IPS-20b (cell line): ENCODE measurements at regions not wholly inside any gene's neighbourhood (a gene's known extent, or its start where the extent isn't known, plus 50 kb on each side); places are given as distances from the start of the nearest gene placed in this dataset.

Experiments
- H3K27ac ChIP-seq: one replicate; pipeline ENCODE4 v1.5.1; 2013; ENCODE audit warnings: low read length
- H3K27me3 ChIP-seq: 2 replicates; pipeline ENCODE4 v1.6.1; 2013; ENCODE audit warnings: mild to moderate bottlenecking, low read length, inconsistent platforms; ENCODE audit not compliant: insufficient read depth
- H3K36me3 ChIP-seq: 2 replicates; pipeline ENCODE4 v1.6.1; 2013; ENCODE audit warnings: low read depth, mild to moderate bottlenecking, inconsistent platforms, low read length, moderate library complexity; ENCODE audit not compliant: insufficient read depth
- H3K4me1 ChIP-seq: 2 replicates; pipeline ENCODE4 v1.6.1; 2013; ENCODE audit warnings: mild to moderate bottlenecking, control low read depth, inconsistent platforms, low read length, moderate library complexity; ENCODE audit not compliant: insufficient read depth
- H3K4me3 ChIP-seq: 2 replicates; pipeline ENCODE4 v1.5.1; 2013; ENCODE audit warnings: mild to moderate bottlenecking, low read length, inconsistent platforms
- H3K9ac ChIP-seq: 2 replicates; pipeline ENCODE4 v1.6.1; 2013; ENCODE audit warnings: low read depth, mild to moderate bottlenecking, inconsistent platforms, low read length, moderate library complexity
- H3K9me3 ChIP-seq: 2 replicates; pipeline ENCODE4 v1.6.1; 2013; ENCODE audit warnings: mild to moderate bottlenecking, low read depth, low read length, inconsistent platforms; ENCODE audit not compliant: insufficient read depth

DNA sequence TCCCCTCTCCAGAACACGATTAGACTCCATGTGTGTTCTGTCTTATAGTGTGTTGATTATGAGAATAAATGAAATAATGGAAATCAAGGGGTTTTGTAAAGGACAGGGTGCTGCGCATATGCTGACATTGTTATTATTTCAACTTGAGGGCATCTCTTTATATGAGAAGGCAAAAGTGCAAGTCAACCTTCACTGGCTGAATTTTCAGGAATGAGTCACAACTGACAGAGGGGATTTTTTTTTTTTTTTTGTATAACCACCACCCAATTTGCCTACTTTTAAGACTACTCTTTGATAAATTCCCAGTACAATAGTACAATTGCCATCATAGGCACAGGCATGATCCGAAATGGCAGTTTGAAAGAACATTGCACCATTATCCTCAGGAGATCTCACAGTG lies 419.2 kb upstream of the NMUR2 start:
- H3K4me1 ChIP-seq: no peaks in the 10 kb centered on the region
- no peak overlapping the region for H3K9ac ChIP-seq
- H3K4me3 ChIP-seq: no peak overlapping the region
- no peak overlapping the region for H3K27ac ChIP-seq
- H3K36me3 ChIP-seq: no peaks in the 10 kb centered on the region
- no peaks in the 10 kb centered on the region for H3K9me3 ChIP-seq
- H3K27me3 ChIP-seq: no peaks in the 10 kb centered on the region

DNA sequence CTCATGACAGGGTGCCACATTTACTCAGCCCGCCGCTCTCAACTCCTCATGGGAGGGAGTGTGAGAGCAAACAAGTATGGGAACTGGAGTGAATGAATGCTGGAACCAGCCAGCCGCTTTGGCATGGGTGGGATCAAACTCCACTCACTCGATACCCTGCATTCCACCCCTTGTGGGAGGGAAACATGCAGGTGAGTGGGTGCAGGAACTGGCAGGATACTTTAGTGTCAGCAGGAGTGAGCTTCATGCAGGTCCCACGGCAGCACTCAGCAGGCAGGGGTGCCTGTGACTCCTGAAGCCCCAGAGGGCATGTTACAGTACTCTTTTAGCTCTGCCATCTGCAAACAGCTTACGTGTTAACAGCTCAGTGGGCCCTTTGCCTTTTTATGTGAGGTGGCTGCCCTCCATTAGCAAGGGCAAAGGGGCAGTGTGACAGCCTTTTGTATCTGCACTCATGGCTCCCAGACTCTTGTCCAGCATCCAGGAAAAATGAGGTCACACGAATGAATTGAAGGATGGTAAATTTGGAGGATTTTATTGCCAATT lies 433.2 kb upstream of the NMUR2 start:
- Histone ChIP-seq H3K9ac (no peak overlapping the region), H3K4me3 (no peak overlapping the region), H3K27me3 (no peaks in the 10 kb centered on the region), H3K4me1 (no peaks in the 10 kb centered on the region), H3K9me3 (no peaks in the 10 kb centered on the region), H3K27ac (no peak overlapping the region), H3K36me3 (no peaks in the 10 kb centered on the region)

DNA sequence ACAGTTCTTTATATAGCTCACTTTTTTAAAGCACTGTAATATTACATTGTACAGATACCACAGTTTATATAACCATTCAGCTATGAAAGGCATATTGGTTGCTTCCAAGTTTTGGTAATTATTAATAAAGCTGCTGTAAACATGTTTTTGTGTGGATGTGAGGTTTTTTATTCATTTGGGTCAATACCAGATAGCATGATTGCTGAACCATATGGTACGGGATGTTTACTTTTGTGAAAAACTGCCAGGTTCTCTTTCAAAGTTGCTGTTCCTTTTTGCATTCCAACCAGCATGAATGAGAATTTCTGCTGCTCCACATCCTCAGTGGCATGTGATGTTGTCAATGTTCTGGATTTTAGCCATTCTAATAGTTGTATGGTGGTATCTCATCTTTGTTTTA lies 439.6 kb upstream of the NMUR2 start:
- Histone ChIP-seq H3K27me3 (no peaks in the 10 kb centered on the region), H3K4me1 (no peaks in the 10 kb centered on the region; the same call in 1 of the 2 replicates), H3K9me3 (no peaks in the 10 kb centered on the region), H3K27ac (no peak overlapping the region), H3K4me3 (no peak overlapping the region), H3K9ac (no peak overlapping the region), H3K36me3 (no peaks in the 10 kb centered on the region)

DNA sequence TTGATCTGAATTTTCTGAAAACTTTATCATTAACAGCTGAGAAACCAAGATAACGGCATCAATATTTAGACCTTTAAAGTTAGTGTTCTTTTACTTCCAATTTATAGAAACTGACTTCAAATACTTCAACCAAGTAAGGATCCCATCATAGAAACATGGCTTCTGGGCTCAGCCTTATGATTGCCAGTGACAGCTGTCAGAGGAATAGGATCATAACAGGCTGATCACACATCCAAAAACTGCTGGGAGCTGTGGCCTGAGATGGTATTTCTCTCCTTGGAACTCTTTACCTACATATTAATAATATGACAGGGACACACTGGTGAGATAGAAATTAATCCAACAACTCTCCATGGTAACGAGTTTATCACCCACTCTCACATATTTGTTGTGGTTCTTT lies 448.3 kb upstream of the NMUR2 start:
- H3K27ac ChIP-seq: no peak overlapping the region
- H3K9me3 ChIP-seq: no peaks in the 10 kb centered on the region; the same call in 1 of the 2 replicates
- no peak overlapping the region for H3K9ac ChIP-seq
- peaks cover 22% of the 10 kb centered on the region; the same call in 1 of the 2 replicates for H3K4me1 ChIP-seq
- no peak overlapping the region for H3K4me3 ChIP-seq
- H3K36me3 ChIP-seq: no peaks in the 10 kb centered on the region
- H3K27me3 ChIP-seq: no peaks in the 10 kb centered on the region

DNA sequence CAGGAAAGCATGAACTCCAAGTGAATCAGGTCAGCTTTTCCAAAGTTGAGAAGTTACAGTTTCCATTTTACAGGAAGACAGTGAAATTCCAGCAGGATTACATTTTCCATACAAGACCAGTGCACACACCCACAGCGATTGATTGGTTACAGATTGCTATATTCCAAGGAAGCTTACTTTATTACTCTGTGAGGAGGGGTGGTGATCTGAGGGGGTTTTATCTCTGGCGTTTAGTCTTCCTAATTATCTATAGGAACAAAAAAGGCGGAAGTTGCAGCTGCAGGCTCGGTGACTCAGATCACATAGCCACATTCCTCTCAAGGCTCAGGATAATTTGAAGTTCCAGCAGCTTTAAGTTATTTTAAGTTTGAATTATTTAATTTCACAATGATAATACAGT lies 450.4 kb upstream of the NMUR2 start:
- Histone ChIP-seq H3K27ac (no peak overlapping the region), H3K36me3 (no peaks in the 10 kb centered on the region), H3K9me3 (no peaks in the 10 kb centered on the region; the same call in 1 of the 2 replicates), H3K27me3 (no peaks in the 10 kb centered on the region), H3K4me1 (peaks cover 22% of the 10 kb centered on the region; the same call in 1 of the 2 replicates), H3K9ac (no peak overlapping the region), H3K4me3 (no peak overlapping the region)

DNA sequence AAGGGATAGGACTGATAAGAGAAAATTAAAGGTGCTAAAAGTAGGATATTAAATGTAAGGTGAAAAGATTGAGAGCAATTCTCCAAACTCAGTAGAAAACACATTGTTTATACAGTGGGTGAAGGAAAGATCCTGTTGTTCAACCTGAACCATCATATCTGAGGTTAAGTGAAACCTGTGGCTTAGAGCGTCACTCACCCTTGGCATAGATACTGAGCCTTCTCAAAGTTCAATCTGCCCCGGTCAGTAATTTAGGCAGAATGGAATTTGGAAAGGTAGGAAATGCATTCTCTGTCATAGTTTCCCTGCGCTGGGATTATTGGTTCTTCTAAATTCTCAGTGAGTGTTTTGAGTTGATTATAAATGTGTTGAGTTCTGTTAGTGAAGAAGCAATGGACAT lies 456.2 kb upstream of the NMUR2 start:
- Histone ChIP-seq H3K4me3 (no peak overlapping the region), H3K9me3 (no peaks in the 10 kb centered on the region), H3K27ac (no peak overlapping the region), H3K36me3 (no peaks in the 10 kb centered on the region), H3K4me1 (no peaks in the 10 kb centered on the region), H3K9ac (no peak overlapping the region), H3K27me3 (no peaks in the 10 kb centered on the region)

DNA sequence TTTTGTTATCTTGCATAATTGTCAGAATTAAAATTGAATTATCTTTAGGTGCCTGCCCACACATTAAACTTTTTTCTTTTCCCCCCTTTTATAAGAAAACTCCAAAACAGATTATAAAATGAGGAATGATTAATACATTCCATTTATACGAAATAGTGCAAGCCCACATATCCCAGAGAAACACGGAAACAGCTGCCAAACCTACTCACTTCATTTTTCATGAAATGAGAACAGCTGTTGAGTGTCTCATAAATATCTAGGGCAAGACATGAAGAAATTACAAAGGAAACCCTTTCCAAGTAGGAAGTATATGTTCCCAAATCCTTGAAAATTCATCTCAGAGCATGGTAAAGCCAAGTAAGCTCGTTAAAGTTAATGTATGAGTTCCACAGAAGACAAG lies 459.4 kb upstream of the NMUR2 start:
- H3K4me1 ChIP-seq: no peaks in the 10 kb centered on the region
- no peak overlapping the region for H3K9ac ChIP-seq
- H3K36me3 ChIP-seq: no peaks in the 10 kb centered on the region
- H3K27ac ChIP-seq: no peak overlapping the region
- H3K4me3 ChIP-seq: no peak overlapping the region
- H3K9me3 ChIP-seq: no peaks in the 10 kb centered on the region
- no peaks in the 10 kb centered on the region for H3K27me3 ChIP-seq

DNA sequence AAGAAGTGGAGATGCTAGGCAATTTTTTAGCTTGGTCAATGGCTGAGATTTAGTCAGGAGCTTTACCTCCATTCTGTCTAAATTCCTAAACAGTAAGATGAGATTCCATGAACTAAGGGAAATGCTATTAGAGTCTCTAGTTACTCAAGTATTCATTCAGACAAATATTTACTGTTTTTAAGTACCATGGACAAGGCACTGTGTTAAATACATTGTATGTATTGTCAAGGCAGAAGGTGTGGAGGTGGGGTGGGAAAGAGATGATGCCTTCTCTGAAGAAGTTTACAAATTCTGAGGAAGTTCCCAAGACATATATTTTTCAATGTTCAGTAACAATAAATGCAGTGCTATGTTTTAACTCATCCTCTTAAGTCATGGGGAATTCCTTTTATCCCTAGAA lies 459.9 kb upstream of the NMUR2 start:
- H3K9me3 ChIP-seq: no peaks in the 10 kb centered on the region

DNA sequence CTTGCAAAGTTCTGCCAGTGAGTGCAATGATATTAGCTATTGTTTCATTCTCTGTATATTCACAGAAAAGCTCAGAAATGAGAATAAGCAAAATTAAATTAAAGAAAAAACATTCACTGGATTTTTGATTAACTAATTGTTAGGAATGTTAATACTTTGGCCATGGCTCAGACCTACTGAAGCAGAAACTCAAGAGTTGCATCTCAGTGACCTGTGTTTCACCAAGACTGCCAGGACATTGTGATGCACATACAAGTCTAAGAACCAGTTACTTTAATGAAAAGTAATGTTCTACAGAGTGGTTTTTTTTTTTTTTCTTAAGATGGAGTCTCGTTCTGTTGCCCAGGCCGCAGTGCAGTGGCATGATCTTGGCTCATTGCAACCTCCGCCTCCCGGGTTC lies 464.9 kb upstream of the NMUR2 start:
- Histone ChIP-seq H3K9ac (no peak overlapping the region), H3K27ac (no peak overlapping the region), H3K4me3 (no peak overlapping the region), H3K27me3 (no peaks in the 10 kb centered on the region), H3K4me1 (no peaks in the 10 kb centered on the region), H3K36me3 (no peaks in the 10 kb centered on the region), H3K9me3 (no peaks in the 10 kb centered on the region)

More for the DNA sequence above, 459.9 kb upstream of the NMUR2 start:
- H3K4me1 ChIP-seq: no peaks in the 10 kb centered on the region
- H3K9ac ChIP-seq: no peak overlapping the region
- H3K27ac ChIP-seq: no peak overlapping the region
- no peaks in the 10 kb centered on the region for H3K36me3 ChIP-seq
- no peak overlapping the region for H3K4me3 ChIP-seq
- no peaks in the 10 kb centered on the region for H3K27me3 ChIP-seq

DNA sequence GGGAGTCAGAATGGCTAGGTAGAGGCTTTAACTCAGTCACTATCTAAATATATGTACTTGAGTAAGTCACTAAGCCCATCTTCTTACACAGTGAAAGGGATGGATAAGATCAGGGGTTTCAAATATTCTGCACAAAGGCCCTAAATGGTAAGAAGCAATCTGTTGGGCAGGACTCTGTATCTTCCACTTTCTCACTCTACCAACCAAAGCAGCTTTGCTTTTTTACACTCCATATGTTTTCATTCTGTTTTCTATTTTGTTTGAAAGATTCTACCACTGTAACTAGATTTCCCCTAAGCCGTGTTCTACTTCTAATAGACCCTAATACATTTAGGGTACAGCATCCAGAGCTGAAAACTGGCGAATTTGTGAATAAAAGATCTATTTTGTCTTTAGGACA lies 477.5 kb upstream of the NMUR2 start:
- H3K4me1 ChIP-seq: no peaks in the 10 kb centered on the region
- H3K27me3 ChIP-seq: no peaks in the 10 kb centered on the region
- no peaks in the 10 kb centered on the region for H3K36me3 ChIP-seq
- H3K4me3 ChIP-seq: no peak overlapping the region
- H3K27ac ChIP-seq: no peak overlapping the region
- H3K9ac ChIP-seq: no peak overlapping the region
- H3K9me3 ChIP-seq: no peaks in the 10 kb centered on the region

DNA sequence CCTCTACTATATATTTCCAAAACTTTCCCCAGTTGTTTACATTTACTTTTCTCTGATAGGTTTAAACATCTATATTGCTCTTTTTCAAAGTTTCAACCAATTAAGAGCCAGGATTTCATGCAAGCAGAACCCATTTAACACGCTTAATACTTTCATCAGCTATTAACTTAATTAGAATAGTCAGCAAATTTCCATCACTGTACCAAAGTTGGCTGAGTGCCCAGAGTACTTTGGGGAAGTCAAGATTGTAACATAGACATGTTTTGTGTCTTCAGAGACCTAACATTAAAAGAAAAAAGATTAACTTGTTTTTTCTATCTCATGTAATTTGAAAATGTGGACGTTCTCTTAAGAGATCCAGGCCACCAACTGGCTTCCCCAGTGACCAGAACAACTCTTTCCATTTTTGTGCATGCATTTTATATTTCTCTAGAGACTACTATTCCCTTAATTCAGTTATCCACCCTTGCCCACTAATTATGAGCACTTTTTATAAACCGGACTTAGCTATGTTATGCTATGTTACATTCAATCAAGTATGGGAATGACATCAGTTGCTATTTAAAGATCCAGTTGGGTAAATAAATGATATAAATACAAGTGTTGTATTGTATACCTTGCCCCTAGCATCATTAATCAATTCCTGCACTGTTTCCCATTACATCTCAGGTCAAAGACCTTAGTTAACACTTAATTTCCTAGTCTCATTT lies 478.1 kb upstream of the NMUR2 start:
- no peaks in the 10 kb centered on the region for H3K27me3 ChIP-seq
- H3K4me1 ChIP-seq: no peaks in the 10 kb centered on the region
- no peak overlapping the region for H3K27ac ChIP-seq
- no peaks in the 10 kb centered on the region for H3K9me3 ChIP-seq
- H3K9ac ChIP-seq: no peak overlapping the region
- no peaks in the 10 kb centered on the region for H3K36me3 ChIP-seq
- H3K4me3 ChIP-seq: no peak overlapping the region

DNA sequence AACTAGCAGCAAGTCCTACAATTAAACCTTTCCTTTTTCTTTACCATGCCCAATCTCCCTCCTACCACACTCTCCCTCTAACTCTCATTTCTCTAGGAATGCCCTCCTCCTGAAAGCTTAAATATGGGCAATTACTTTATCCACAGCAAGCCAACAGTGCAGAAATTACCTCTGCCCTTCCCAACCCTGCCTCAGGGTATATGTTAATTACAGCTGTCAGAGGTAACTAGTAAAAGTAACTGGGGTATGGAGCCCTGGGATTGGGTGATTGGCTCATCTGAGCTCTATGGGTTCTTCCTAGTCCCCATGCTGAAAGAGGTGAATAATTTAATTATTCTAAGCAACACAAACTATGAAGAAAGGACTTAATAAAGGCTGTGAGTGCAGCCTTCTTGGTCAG lies 478.9 kb upstream of the NMUR2 start:
- no peak overlapping the region for H3K27ac ChIP-seq
- H3K4me1 ChIP-seq: no peaks in the 10 kb centered on the region
- no peaks in the 10 kb centered on the region for H3K9me3 ChIP-seq
- H3K4me3 ChIP-seq: no peak overlapping the region
- H3K9ac ChIP-seq: no peak overlapping the region
- H3K36me3 ChIP-seq: no peaks in the 10 kb centered on the region
- no peaks in the 10 kb centered on the region for H3K27me3 ChIP-seq
